H9 (cell line): ENCODE measurements at regions not wholly inside any gene's neighbourhood (a gene's known extent, or its start where the extent isn't known, plus 50 kb on each side); places are given as distances from the start of the nearest gene placed in this dataset.

ENCODE experiments used
- DNase-seq: peaks from one replicate; pipeline ENCODE4 v3.0.0-alpha.2; 2017
- H2AFZ ChIP-seq: one replicate; pipeline ENCODE4 v1.6.1; 2013; ENCODE audit warnings: mild to moderate bottlenecking, low read length, control low read depth, moderate library complexity
- H2AK5ac ChIP-seq: 2 replicates; pipeline ENCODE4 v1.6.1; 2013; ENCODE audit warnings: low read length, control low read depth, mixed read lengths; ENCODE audit not compliant: insufficient read length
- H2BK120ac ChIP-seq: one replicate; pipeline ENCODE4 v1.6.1; 2013; ENCODE audit warnings: low read depth, mild to moderate bottlenecking, low read length, control low read depth, inconsistent platforms; ENCODE audit not compliant: poor library complexity, severe bottlenecking
- H2BK12ac ChIP-seq: 2 replicates; pipeline ENCODE4 v1.6.1; 2013; ENCODE audit warnings: low read length, control low read depth, mixed read lengths, low read depth; ENCODE audit not compliant: insufficient read length
- H2BK15ac ChIP-seq: 2 replicates; pipeline ENCODE4 v1.6.1; 2013; ENCODE audit warnings: low read depth, low read length, control low read depth
- H2BK20ac ChIP-seq: one replicate; pipeline ENCODE4 v1.6.1; 2013; ENCODE audit warnings: low read depth, mild to moderate bottlenecking, low read length, control low read depth, inconsistent platforms; ENCODE audit not compliant: poor library complexity, severe bottlenecking
- H2BK5ac ChIP-seq: 2 replicates; pipeline ENCODE4 v1.6.1; 2013; ENCODE audit warnings: low read length, control low read depth, mixed read lengths; ENCODE audit not compliant: insufficient read length
- H3K14ac ChIP-seq: 2 replicates; pipeline ENCODE4 v1.6.1; 2013; ENCODE audit warnings: low read length, control low read depth; ENCODE audit not compliant: insufficient read depth
- H3K18ac ChIP-seq: 2 replicates; pipeline ENCODE4 v1.6.1; 2013; ENCODE audit warnings: low read depth, mild to moderate bottlenecking, mixed read lengths, low read length, control low read depth; ENCODE audit not compliant: insufficient read length
- H3K23ac ChIP-seq: 2 replicates; pipeline ENCODE4 v1.6.1; 2013; ENCODE audit warnings: low read length, control low read depth, mixed read lengths, low read depth; ENCODE audit not compliant: insufficient read length
- H3K23me2 ChIP-seq: 2 replicates; pipeline ENCODE4 v1.6.1; 2013; ENCODE audit warnings: low read depth, mild to moderate bottlenecking, mixed read lengths, low read length, control low read depth; ENCODE audit not compliant: insufficient read length, poor library complexity, severe bottlenecking
- H3K27ac ChIP-seq: 2 replicates; pipeline ENCODE4 v1.5.1; 2013; ENCODE audit warnings: low read length, control low read depth, mixed read lengths, low read depth; ENCODE audit not compliant: insufficient read length
- H3K27me3 ChIP-seq: 2 replicates; pipeline ENCODE4 v1.6.1; 2013; ENCODE audit warnings: low read length, control low read depth, inconsistent platforms; ENCODE audit not compliant: insufficient read depth
- H3K4ac ChIP-seq: 2 replicates; pipeline ENCODE4 v1.6.1; 2013; ENCODE audit warnings: low read depth, mild to moderate bottlenecking, control low read depth, inconsistent platforms, low read length, moderate library complexity
- H3K4me1 ChIP-seq: 2 replicates; pipeline ENCODE4 v1.6.1; 2013; ENCODE audit warnings: low read length, control low read depth, inconsistent platforms; ENCODE audit not compliant: insufficient read depth
- H3K4me2 ChIP-seq: 2 replicates; pipeline ENCODE4 v1.6.1; 2013; ENCODE audit warnings: low read length, control low read depth, mixed read lengths; ENCODE audit not compliant: insufficient read length, insufficient read depth
- H3K56ac ChIP-seq: 2 replicates; pipeline ENCODE4 v1.6.1; 2013; ENCODE audit warnings: low read depth, mild to moderate bottlenecking, mixed read lengths, low read length, control low read depth; ENCODE audit not compliant: insufficient read length
- H3K79me1 ChIP-seq: 2 replicates; pipeline ENCODE4 v1.6.1; 2013; ENCODE audit warnings: low read depth, mild to moderate bottlenecking, moderate library complexity, low read length, control low read depth, inconsistent platforms; ENCODE audit not compliant: insufficient read depth, poor library complexity, severe bottlenecking
- H3K79me2 ChIP-seq: 2 replicates; pipeline ENCODE4 v1.6.1; 2013; ENCODE audit warnings: low read length, control low read depth, inconsistent platforms; ENCODE audit not compliant: insufficient read depth
- H3K9ac ChIP-seq: 2 replicates; pipeline ENCODE4 v1.6.1; 2013; ENCODE audit warnings: low read length, control low read depth, mixed read lengths; ENCODE audit not compliant: insufficient read length; ENCODE audit errors: extremely low read depth
- H3K9me3 ChIP-seq: one replicate; pipeline ENCODE4 v1.6.1; 2013; ENCODE audit warnings: low read depth, low read length, inconsistent platforms; ENCODE audit not compliant: control insufficient read depth
- H3T11ph ChIP-seq: one replicate; pipeline ENCODE4 v1.6.1; 2013; ENCODE audit warnings: mild to moderate bottlenecking, low read length, control low read depth, inconsistent platforms
- H4K20me1 ChIP-seq: one replicate; pipeline ENCODE4 v1.6.1; 2013; ENCODE audit not compliant: control insufficient read depth, insufficient read length, insufficient read depth
- H4K5ac ChIP-seq: 2 replicates; pipeline ENCODE4 v1.6.1; 2013; ENCODE audit warnings: low read depth, mild to moderate bottlenecking, mixed read lengths, low read length, control low read depth; ENCODE audit not compliant: insufficient read length
- H4K8ac ChIP-seq: replicated peaks from 2 replicates; pipeline ENCODE4 v1.6.1; 2013; ENCODE audit warnings: low read length, control low read depth, mixed read lengths, low read depth; ENCODE audit not compliant: insufficient read length
- H4K91ac ChIP-seq: 2 replicates; pipeline ENCODE4 v1.6.1; 2013; ENCODE audit warnings: low read depth, mild to moderate bottlenecking, moderate library complexity, mixed read lengths, low read length, control low read depth; ENCODE audit not compliant: insufficient read length
- H3K27ac Mint-ChIP-seq, 3 experiments: 2 replicates in 2 of 3; 3 replicates in 1 of 3; pipeline ENCODE4 v1.8.0; 2020 to 2021; ENCODE audit warnings: mixed read lengths in 3 of 3, mild to moderate bottlenecking in 1 of 3, moderate library complexity in 1 of 3
- H3K27me3 Mint-ChIP-seq: 2 replicates; pipeline ENCODE4 v1.8.0; 2021; ENCODE audit warnings: low read depth, mild to moderate bottlenecking, moderate library complexity, mixed read lengths
- H3K36me3 Mint-ChIP-seq, 3 experiments: 2 replicates in 2 of 3; 3 replicates in 1 of 3; pipeline ENCODE4 v1.8.0; 2020 to 2021; ENCODE audit warnings: low read depth in 3 of 3, mixed read lengths in 3 of 3; ENCODE audit not compliant: insufficient read depth in 1 of 3
- H3K4me1 Mint-ChIP-seq, 2 experiments: 2 replicates each; pipeline ENCODE4 v1.8.0; 2020; ENCODE audit warnings: mixed read lengths in 2 of 2
- H3K4me3 Mint-ChIP-seq, 2 experiments: 2 replicates in 1 of 2; 3 replicates in 1 of 2; pipeline ENCODE4 v1.8.0; 2020 to 2021; ENCODE audit warnings: mild to moderate bottlenecking in 2 of 2, mixed read lengths in 2 of 2, moderate library complexity in 1 of 2
- H3K9me3 Mint-ChIP-seq, 2 experiments: 2 replicates in 1 of 2; 3 replicates in 1 of 2; pipeline ENCODE4 v1.8.0; 2020; ENCODE audit warnings: mild to moderate bottlenecking in 2 of 2, mixed read lengths in 2 of 2, moderate library complexity in 1 of 2
- WGBS: extraction: QIAGEN DNeasy Blood & Tissue Kit; methylation state at CpG from one replicate; pipeline ENCODE4 v1.1.7; 2013; ENCODE audit warnings: missing lambda C conversion rate, low lambda C conversion rate, mixed read lengths; ENCODE audit not compliant: insufficient read length; ENCODE audit errors: extremely low coverage; 5-methylcytosine and 5-hydroxymethylcytosine counted together
- TF ChIP-seq, protein P1 (sequence below): fragments of 200-600 bp; sonication (generic); conservative IDR thresholded peaks from 3 replicates; pipeline ENCODE4 v1.8.0; 2021; ENCODE audit warnings: antibody characterized with exemption, mild to moderate bottlenecking

GRCh38 chr7:98511175-98511574 lies 105.9 kb upstream of the NPTX2 start:
- no peaks in the 10 kb centered on the region for H3K23me2 ChIP-seq
- TF ChIP-seq, protein P1, sequence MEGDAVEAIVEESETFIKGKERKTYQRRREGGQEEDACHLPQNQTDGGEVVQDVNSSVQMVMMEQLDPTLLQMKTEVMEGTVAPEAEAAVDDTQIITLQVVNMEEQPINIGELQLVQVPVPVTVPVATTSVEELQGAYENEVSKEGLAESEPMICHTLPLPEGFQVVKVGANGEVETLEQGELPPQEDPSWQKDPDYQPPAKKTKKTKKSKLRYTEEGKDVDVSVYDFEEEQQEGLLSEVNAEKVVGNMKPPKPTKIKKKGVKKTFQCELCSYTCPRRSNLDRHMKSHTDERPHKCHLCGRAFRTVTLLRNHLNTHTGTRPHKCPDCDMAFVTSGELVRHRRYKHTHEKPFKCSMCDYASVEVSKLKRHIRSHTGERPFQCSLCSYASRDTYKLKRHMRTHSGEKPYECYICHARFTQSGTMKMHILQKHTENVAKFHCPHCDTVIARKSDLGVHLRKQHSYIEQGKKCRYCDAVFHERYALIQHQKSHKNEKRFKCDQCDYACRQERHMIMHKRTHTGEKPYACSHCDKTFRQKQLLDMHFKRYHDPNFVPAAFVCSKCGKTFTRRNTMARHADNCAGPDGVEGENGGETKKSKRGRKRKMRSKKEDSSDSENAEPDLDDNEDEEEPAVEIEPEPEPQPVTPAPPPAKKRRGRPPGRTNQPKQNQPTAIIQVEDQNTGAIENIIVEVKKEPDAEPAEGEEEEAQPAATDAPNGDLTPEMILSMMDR: no peak

More at GRCh38 chr7:98511175-98511574, 105.9 kb upstream of the NPTX2 start:
- H3K4ac ChIP-seq: no peak overlapping the region
- no peak overlapping the region for H2BK20ac ChIP-seq
- H2BK12ac ChIP-seq: no peak overlapping the region
- H3K14ac ChIP-seq: no peak overlapping the region
- no peak for DNase-seq
- H3K27ac ChIP-seq: no peak overlapping the region
- peaks cover 2 to 8% of the 10 kb centered on the region in 2 experiments; a peak in 3 of 5 replicates for H3K9me3 Mint-ChIP-seq
- no peak overlapping the region for H3K27ac Mint-ChIP-seq
- H4K20me1 ChIP-seq: no peaks in the 10 kb centered on the region
- WGBS: no CpG with 5 or more reads among the region's 5 CpGs
- H4K5ac ChIP-seq: no peak overlapping the region
- H3K27me3 Mint-ChIP-seq: peaks cover 21% of the 10 kb centered on the region
- no peaks in the 10 kb centered on the region for H3K9me3 ChIP-seq
- H3K4me1 ChIP-seq: no peaks in the 10 kb centered on the region
- H4K8ac ChIP-seq: no peak overlapping the region
- H2BK15ac ChIP-seq: no peak overlapping the region
- no peaks in the 10 kb centered on the region for H3K4me1 Mint-ChIP-seq
- no peak overlapping the region for H3T11ph ChIP-seq
- no peak overlapping the region for H2BK5ac ChIP-seq
- H3K36me3 Mint-ChIP-seq: no peaks in the 10 kb centered on the region
- no peak overlapping the region for H3K9ac ChIP-seq
- no peaks in the 10 kb centered on the region for H3K79me2 ChIP-seq
- no peak overlapping the region for H3K4me3 Mint-ChIP-seq
- no peak overlapping the region for H2BK120ac ChIP-seq
- H4K91ac ChIP-seq: no peak overlapping the region
- no peak overlapping the region for H3K56ac ChIP-seq
- no peak overlapping the region for H3K4me2 ChIP-seq
- no peak overlapping the region for H2AFZ ChIP-seq
- no peak overlapping the region for H3K18ac ChIP-seq
- no peaks in the 10 kb centered on the region for H3K27me3 ChIP-seq
- no peak overlapping the region for H3K23ac ChIP-seq
- no peaks in the 10 kb centered on the region for H3K79me1 ChIP-seq
- H2AK5ac ChIP-seq: no peak overlapping the region
